Right renal cortex interstitium (tissue), 3 donors: ENCODE measurements at regions not wholly inside any gene's neighbourhood (a gene's known extent, or its start where the extent isn't known, plus 50 kb on each side); places are given as distances from the start of the nearest gene placed in this dataset.
"Not testable (repeated sequence)": the region's sequence is repeated elsewhere in the genome, so short reads cannot be mapped to it uniquely, and the experiment has no call there.

ENCODE experiments used
- DNase-seq, 3 donors: peaks; one replicate each; pipeline ENCODE4 v3.0.0-alpha.2; 2013; ENCODE audit warnings: low read depth in 3 of 3, low spot score in 2 of 3

- DNase-seq: no peak
These were observed 117.0 kb upstream of the SYT6 start for GRCh38 chr1:114270718-114271117.

DNA sequence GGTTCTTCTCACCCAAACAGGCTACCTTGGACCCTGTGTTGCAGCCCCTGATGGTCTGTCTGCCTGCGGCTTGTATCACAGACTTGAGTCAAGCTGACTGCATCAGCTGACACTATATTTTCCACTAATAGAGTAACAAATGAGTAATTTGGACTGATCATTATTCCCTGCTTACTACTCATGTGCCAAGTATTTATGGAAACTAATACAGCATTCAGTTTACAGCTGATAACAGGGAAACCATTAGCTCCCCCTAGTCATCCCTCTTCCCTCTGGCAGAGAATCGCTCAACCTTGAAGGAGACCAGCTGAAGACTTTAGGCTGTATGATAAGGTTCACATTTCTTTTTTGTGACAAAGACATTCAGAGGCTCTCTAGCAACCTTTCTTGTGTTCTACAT is 116.6 kb upstream of the SYT6 start:
- DNase-seq: no peak

DNA sequence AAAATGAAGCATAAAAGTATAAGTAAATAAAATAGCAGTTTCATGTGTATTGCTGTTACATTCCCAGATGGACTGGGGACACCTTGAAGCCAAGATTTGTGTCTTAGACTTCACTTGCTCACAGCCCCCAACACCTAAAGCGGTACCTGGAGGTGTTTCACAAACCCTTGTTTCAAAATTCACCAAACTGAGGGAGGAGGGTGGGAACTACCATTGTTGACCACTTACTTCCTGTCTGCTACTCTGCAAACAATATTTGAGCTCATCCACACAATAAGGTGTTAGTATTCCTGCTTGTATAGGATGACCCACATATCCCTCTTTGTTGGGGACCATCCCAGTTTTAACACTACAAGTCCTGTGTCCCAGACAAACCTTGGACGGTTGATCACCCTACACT is 115.9 kb upstream of the SYT6 start:
- no peak for DNase-seq

DNA sequence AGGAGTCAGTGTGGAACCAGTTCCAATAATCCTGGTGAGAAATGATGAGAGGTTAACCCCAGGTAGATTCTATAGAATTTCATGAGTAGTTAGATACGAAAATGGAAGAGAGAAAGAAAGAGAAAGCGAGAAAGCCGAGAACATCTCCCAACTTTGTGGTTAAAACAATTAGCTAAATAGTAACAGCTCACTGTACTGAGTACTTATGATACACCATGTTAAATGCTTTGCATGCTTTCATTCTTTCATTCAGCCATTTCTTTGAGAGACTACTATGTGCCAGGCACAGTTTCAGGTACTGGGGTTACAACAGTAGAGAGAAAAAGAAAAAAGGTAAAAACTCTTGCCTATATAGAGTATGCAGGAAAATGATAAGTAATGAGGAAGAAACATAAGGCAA is 109.7 kb upstream of the SYT6 start:
- no peak for DNase-seq

DNA sequence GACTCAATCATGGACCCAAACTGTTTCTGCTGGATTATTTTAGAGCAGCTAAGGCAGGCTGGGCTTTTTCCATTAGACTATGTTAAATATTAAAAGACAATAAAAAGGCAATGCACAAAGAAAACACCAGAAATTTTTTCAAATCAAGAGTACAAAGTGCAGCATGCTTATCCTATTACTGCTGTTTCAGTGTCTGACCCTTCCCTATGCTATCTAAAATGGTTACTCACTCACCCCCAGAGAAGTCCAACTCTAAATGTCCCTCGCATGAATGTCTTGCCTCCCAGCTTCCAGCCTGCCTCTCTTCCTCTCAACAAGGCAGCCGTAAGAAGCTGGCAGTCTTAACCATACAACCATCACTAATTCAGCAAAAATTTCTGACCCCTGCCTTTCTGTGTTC is 108.7 kb upstream of the SYT6 start:
- DNase-seq: no peak

DNA sequence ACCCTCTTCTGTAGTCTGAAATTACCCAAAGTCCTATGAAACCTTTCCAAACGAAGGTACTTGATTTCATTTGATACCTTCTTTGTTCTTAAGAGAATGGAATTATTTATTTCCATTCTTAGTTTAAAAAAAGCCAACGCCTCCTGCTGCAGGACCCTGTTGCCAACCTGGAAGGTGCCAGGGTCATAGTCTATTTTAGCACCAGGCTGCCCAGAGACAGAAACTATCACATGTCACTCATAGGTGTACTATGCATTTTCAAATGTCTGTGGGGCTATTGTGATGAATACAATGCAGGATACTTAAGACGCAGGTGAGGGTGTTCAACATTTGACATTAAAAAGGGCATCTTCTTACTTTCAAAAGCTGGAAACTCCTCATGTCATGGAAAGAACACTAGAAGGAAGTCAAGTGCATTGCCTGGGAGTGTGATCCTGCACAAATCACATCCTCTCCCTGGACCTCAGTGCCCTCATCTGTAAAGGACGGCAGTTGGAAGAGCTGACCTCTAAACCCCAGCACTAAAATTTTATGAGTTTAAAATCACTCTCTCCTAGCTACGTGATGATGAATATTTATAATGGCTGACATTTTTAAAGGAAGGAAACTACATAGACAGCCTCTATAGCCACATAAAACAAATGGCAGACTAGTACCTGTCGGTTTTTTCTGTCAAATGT is 107.3 kb upstream of the SYT6 start:
- DNase-seq: no peak

DNA sequence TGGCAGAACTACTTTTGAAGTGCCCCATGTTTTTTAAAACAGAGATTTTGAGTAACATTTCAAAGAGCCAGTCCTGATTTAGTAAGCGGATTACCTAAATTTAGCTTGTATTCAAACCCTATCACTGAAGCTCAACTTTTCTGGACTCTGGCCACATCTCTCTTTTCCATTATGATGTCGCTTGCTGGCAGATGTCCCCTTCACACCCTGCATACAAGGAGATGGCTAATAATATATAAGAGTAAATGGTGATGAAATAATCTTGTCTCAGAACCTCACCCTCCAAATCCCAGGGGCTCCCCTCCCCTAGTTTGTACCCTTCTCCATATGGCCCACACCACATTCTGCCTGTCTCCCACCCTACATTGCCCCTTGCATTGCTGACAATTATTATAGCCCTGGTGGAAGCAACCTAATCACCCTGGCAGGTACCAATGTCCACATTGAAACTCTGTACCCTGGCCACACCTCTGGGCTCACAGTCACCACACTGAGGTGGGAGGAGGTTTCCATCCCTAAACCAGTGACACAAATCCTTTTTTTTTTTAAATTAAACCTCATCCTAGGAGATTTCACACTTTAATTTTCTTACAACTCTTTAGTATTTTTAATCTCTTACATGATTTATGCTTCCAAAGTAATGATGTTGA is 106.0 kb upstream of the SYT6 start:
- DNase-seq: no peak

DNA sequence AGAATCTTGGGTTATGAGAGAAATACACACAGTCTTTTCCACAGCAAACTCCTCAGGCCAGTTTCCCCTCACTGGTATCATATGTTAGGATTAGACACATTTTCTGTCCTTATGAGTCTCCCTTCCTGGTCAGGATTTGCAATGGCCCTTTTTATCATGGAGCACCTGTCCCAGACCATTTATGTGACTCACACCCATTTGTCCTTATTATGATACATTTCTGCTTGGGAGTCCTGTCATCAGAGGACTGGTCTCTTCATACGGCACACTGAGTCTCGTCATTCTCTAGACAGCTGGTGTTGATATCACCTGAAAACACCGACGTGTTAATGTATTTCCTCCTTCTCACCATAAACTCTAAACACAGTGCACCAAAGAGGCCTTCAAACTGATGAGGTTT is 105.0 kb upstream of the SYT6 start:
- no peak for DNase-seq

GRCh38 chr1:114258074-114258473 is 104.4 kb upstream of the SYT6 start:
- DNase-seq: no peak

- DNase-seq: no peak
These were observed 103.9 kb upstream of the SYT6 start for GRCh38 chr1:114257554-114257953.

DNA sequence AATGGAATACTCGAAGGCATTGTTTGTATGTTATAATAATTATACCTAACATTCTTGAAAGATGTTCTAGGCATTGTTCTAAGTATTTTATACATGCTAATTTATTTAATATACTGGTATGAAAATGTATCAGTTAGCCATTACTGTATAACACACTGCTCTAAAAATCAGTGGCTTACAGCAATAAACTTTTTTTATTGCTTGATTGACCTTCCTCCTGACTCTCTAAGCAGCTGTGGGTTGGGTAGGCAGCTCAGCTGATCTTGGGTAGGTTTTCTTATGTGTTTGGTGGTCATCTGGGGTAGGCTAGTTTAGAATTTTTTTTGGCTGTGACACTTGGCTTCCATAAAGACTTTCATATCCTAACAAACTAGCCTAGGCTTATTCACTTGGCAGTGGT is 100.2 kb upstream of the SYT6 start:
- no peak for DNase-seq

DNA sequence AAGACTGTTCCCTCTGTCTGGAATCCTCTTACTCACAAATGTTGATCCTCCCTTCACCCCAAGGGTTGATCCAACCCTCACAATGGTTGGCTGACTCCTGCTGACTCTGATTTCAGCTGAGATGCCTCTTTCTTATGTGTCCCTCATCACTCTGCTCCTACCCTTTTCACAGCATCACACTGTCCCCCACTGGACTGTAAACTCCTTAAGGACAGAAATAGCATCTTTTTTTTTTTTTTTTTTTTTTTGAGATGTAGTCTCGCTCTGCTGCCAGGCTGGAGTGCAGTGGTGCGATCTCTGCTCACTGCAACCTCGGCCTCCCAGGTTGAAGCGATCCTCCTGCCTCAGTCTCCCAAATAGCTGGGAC is 97.9 kb upstream of the SYT6 start:
- no peak for DNase-seq

DNA sequence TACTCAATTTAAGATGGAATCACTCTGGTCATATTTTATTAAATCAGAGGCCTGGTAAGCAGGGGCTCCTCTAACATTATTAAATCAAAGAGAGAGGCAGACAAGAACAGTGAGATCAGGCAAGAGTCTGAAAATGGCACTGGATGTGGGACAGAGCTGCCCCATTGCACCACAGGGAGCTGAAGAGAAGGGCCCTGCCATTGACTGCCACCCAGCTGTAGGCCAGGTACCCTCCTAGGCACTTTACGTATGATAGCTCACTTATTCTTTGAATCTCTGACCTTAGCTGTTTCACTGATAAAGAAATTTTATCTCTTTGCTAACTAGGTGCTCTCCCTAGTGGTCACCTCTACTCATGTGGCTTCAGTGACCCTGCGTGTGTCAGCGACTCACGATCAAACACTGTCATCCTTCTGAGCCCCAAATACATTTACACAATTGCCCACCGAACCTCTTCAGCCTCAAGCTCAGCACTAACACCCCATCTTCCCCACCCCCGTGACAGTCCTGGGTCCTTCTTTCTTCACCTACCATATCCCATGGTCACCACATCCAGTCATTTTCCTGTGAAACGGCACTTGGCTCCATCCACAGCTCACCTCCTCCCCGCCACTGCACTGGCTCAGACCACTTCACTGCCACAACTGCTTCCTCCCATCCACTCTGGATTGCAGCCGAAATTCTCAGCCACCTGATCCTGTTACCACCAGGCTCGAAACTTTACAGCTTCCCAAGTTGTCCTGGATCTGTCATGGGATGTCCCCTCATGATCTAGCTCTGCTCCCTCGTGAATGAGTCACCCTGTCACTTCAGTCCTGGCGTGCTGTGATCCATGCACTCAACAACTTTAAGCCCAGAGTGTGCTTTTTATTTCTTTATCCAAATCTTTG is 97.3 kb upstream of the SYT6 start:
- no peak for DNase-seq

DNA sequence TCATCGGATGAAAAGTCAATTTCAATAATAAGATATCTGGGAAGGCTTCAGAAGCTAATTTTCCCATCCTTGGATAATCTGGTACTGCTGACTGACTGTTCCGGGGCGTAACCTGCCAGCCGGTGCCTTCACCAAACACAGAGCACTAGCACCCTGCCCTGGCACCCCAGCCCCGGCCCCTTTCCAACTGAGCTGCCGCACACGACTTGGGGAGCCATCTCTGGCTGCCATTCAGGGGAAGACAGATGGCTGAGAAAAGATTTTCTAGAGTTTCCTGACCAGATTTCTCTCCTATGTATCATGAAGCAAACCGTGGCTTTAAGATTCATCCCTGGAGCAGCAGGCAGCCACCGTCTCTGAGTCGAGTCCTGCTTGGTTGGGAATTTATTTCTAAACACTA is 96.0 kb upstream of the SYT6 start:
- no peak for DNase-seq

GRCh38 chr1:114248162-114248561 is 94.5 kb upstream of the SYT6 start:
- DNase-seq: no peak

DNA sequence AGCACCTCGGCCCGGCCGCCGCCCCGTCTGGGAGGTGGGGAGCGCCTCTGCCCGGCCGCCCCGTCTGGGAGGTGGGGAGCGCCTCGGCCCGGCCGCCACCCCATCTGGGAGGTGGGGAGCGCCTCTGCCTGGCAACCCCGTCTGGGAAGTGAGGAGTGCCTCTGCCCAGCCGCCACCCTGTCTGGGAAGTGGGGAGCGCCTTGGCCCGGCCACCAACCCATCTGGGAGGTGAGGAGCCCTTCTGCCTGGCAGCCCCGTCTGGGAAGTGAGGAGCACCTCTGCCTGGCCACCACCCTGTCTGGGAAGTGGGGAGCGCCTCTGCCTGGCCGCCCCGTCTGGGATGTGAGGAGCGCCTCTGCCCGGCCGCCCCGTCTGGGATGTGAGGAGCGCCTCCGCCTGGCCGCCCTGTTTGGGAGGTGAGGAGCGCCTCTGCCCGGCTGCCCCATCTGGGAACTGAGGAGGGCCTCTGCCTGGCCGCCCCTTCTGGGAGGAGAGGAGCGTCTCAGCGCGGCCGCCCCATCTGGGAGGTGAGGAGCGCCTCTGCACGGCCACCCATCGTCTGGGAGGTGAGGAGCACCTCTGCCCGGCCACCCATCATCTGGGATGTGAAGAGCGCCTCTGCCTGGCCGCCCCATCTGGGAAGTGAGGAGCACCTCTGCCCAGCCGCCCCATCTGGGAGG is 89.0 kb upstream of the SYT6 start:
- DNase-seq: not testable (repeated sequence)

GRCh38 chr1:114238053-114238452 is 84.4 kb upstream of the SYT6 start:
- no peak for DNase-seq

GRCh38 chr1:114236517-114236916 is 82.8 kb upstream of the SYT6 start:
- DNase-seq: no peak

- DNase-seq: no peak
These were observed 82.3 kb upstream of the SYT6 start for GRCh38 chr1:114235960-114236359.

- no peak for DNase-seq
These were observed 81.6 kb upstream of the SYT6 start for GRCh38 chr1:114235281-114235680.

DNA sequence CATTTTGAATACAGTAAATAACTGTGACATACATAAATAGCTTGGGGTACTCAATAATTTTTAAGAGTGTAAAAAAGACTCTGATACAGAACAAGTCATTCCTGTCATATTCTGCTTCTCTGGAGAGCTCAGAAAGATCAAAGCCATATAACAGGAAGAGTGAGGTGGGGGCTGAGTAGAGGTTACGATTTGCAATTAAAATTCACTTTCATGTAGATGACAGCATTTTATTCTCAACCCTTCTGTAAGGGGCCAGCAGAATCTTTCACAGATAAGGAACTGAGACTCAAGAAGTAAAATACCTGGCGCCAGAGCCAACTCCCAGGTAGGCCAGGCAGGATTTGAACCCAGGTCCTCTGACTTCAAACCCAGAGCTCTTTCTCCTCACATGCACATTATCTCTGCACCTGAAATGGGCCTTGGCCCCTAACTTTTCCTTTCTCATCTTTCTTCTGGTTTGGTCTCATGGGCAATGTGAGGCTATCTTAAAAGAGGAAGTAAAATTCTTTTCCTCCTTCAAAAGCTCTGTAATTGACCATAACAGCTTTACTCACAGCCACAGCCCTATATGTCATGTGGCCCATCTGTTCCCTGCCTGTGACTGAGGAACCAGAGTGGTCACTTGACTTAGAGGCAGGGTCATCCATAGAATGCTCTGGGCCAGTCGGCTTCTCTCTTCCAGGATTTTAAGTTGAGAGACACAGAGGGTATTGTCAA is 80.9 kb upstream of the SYT6 start:
- no peak for DNase-seq
